ENCODE measurements at regions not wholly inside any gene's neighbourhood (a gene's known extent, or its start where the extent isn't known, plus 50 kb on each side); places are given as distances from the start of the nearest gene placed in this dataset.

- TF ChIP-seq CTCF (IDR thresholded peaks at IDR 0.05) = no peak
- no peak for TF ChIP-seq POLR2A (IDR thresholded peaks at IDR 0.05)
- no peak for TF ChIP-seq EP300 (IDR thresholded peaks at IDR 0.05; ENCODE audit: low read depth)
- no peak for TF ChIP-seq POLR2AphosphoS5 (IDR thresholded peaks at IDR 0.05)
Observed at GRCh38 chr2:216557820-216558219, 59.2 kb downstream of the RPL37A start.
